ENCODE measurements at regions not wholly inside any gene's neighbourhood (a gene's known extent, or its start where the extent isn't known, plus 50 kb on each side); places are given as distances from the start of the nearest gene placed in this dataset.
"Not testable (repeated sequence)": the region's sequence is repeated elsewhere in the genome, so short reads cannot be mapped to it uniquely, and the experiment has no call there.

DNA sequence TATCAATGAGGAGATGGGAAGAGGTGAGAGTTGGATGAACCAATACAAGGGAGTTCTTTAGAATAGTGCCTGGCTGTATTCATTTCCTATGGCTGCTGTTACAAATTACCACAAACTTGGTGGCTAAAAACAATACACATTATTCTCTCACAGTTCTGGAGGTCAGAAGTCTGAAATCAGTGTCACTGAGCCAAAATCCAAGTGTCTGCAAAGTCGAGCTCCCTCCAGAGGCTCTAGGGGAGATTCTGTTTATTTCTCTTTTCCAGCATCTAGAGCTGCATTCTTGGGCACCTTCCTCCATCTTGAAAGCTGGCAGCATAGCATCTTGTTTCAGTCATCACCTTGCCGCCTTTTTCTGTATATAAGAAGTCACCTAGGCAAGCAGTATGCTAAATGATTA, 55.7 kb upstream of the TERB2 start:
- WGBS, 2 experiments (ENCODE audit: extremely low coverage in 1 of 2, insufficient coverage in 1 of 2, insufficient read length in 1 of 2, insufficient replicate concordance in 2 of 2, low coverage in 1 of 2, low lambda C conversion rate in 2 of 2, missing lambda C conversion rate in 1 of 2), result 80% methylated on average over 2 of the region's 2 CpGs; no CpG with 5 or more reads in 1 of the 2 experiments
- H3K27ac ChIP-seq (ENCODE audit: low read depth, low read length); FAIRE-seq; H3K27me3 ChIP-seq (replicated peaks in 1 of 4; ENCODE audit: control insufficient read depth in 3 of 4, extremely low read depth in 1 of 4, insufficient read depth in 3 of 4, low read length in 3 of 4); H4K8ac ChIP-seq (ENCODE audit: extremely low read depth, insufficient read depth, low read length); H3K18ac ChIP-seq (ENCODE audit: extremely low read depth, low read length); H2AK5ac ChIP-seq (ENCODE audit: low read depth, low read length); H3K23me2 ChIP-seq (ENCODE audit: low read depth, low read length); H3K4me1 ChIP-seq (replicated peaks in 1 of 4; ENCODE audit: control insufficient read depth in 3 of 4, insufficient read depth in 4 of 4, low read length in 3 of 4); H4K91ac ChIP-seq (replicated peaks; ENCODE audit: insufficient read length, low read length); H2BK5ac ChIP-seq (ENCODE audit: low read depth, low read length); H3K56ac ChIP-seq (replicated peaks; ENCODE audit: insufficient read length, low read depth, low read length); H3K14ac ChIP-seq (ENCODE audit: insufficient read length); H2BK12ac ChIP-seq (ENCODE audit: low read depth, low read length); H4K20me1 ChIP-seq (replicated peaks in 1 of 2; ENCODE audit: control insufficient read depth in 1 of 2, insufficient read depth in 2 of 2, low read length in 2 of 2); H3K9ac ChIP-seq (replicated peaks in 1 of 4; ENCODE audit: extremely low read depth in 1 of 4, low read depth in 3 of 4, low read length in 3 of 4); H4K5ac ChIP-seq (ENCODE audit: insufficient read length, low read depth, low read length); H2BK15ac ChIP-seq (ENCODE audit: low read length); H3K4ac ChIP-seq (replicated peaks; ENCODE audit: insufficient read length, low read depth, low read length); H3K36me3 ChIP-seq (ENCODE audit: control insufficient read depth in 2 of 4, insufficient read depth in 4 of 4, low read length in 3 of 4); H2BK120ac ChIP-seq (replicated peaks; ENCODE audit: low read depth, low read length); POLR2A ChIA-PET (ENCODE audit: partially characterized antibody); H2BK20ac ChIP-seq (ENCODE audit: low read length); DNase-seq (ENCODE audit: low read depth in 1 of 2, low spot score in 2 of 2); H3K4me3 ChIP-seq (ENCODE audit: extremely low read depth in 1 of 4, insufficient read depth in 2 of 4, low read depth in 3 of 4, low read length in 4 of 4); H3K79me2 ChIP-seq (ENCODE audit: control insufficient read depth in 1 of 2, insufficient read depth in 2 of 2, low read length in 2 of 2); H3K4me2 ChIP-seq (ENCODE audit: insufficient read depth in 1 of 2, low read depth in 2 of 2, low read length in 2 of 2); H3K9me3 ChIP-seq (ENCODE audit: insufficient read depth in 2 of 2, low read depth in 1 of 2, low read length in 1 of 2); H3K79me1 ChIP-seq (ENCODE audit: low read depth, low read length); H3K23ac ChIP-seq (ENCODE audit: insufficient read length): not testable (repeated sequence)
- 0 out of 2 replicates have a peak overlapping the region, but pooled peaks have one; percentile 76 for H2AFZ ChIP-seq (ENCODE audit: low read length)
- CTCF ChIA-PET (ENCODE audit: partially characterized antibody), result interaction anchor here (0.8 kb wide), 1 partner anchor 12 kb away, joined by 3 read pairs; no protein-coding TSS in a partner anchor

DNA sequence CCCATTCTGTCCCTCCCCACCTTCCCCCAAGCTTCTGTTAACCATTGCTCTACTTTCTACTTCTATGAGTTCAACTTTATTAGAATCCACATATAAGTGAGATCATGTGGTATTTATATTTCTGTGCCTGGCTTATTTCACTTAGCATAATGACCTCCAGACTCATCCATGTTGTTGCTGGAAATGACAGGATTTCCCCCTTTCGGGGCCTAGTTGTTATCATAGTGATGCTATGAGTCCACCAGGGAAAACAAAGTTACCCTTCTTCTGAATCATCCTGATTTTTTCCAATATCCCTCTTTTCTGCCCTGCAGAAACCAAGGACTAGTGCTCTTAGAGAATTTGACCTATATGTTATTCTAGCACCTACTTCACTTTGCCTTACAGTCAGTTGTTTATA, 53.2 kb upstream of the TERB2 start:
- H4K8ac ChIP-seq (ENCODE audit: extremely low read depth, insufficient read depth, low read length); FAIRE-seq; H3K14ac ChIP-seq (ENCODE audit: insufficient read length); H2BK5ac ChIP-seq (ENCODE audit: low read depth, low read length); H2BK12ac ChIP-seq (ENCODE audit: low read depth, low read length); DNase-seq (ENCODE audit: low read depth in 1 of 2, low spot score in 2 of 2); H2BK15ac ChIP-seq (ENCODE audit: low read length); H2BK120ac ChIP-seq (replicated peaks; ENCODE audit: low read depth, low read length); H3K18ac ChIP-seq (ENCODE audit: extremely low read depth, low read length); H3K27ac ChIP-seq (ENCODE audit: low read depth, low read length); H2BK20ac ChIP-seq (ENCODE audit: low read length); H3K9me3 ChIP-seq (ENCODE audit: insufficient read depth in 2 of 2, low read depth in 1 of 2, low read length in 1 of 2); H3K79me2 ChIP-seq (ENCODE audit: control insufficient read depth in 1 of 2, insufficient read depth in 2 of 2, low read length in 2 of 2); H3K4me3 ChIP-seq (ENCODE audit: extremely low read depth in 1 of 4, insufficient read depth in 2 of 4, low read depth in 3 of 4, low read length in 4 of 4); H3K36me3 ChIP-seq (ENCODE audit: control insufficient read depth in 2 of 4, insufficient read depth in 4 of 4, low read length in 3 of 4); H3K4me2 ChIP-seq (ENCODE audit: insufficient read depth in 1 of 2, low read depth in 2 of 2, low read length in 2 of 2); H3K4ac ChIP-seq (replicated peaks; ENCODE audit: insufficient read length, low read depth, low read length); H4K20me1 ChIP-seq (replicated peaks in 1 of 2; ENCODE audit: control insufficient read depth in 1 of 2, insufficient read depth in 2 of 2, low read length in 2 of 2); H4K91ac ChIP-seq (replicated peaks; ENCODE audit: insufficient read length, low read length); H3K27me3 ChIP-seq (replicated peaks in 1 of 4; ENCODE audit: control insufficient read depth in 3 of 4, extremely low read depth in 1 of 4, insufficient read depth in 3 of 4, low read length in 3 of 4); H3K23me2 ChIP-seq (ENCODE audit: low read depth, low read length); H3K9ac ChIP-seq (replicated peaks in 1 of 4; ENCODE audit: extremely low read depth in 1 of 4, low read depth in 3 of 4, low read length in 3 of 4); H3K23ac ChIP-seq (ENCODE audit: insufficient read length); CTCF ChIA-PET (ENCODE audit: partially characterized antibody); H3K56ac ChIP-seq (replicated peaks; ENCODE audit: insufficient read length, low read depth, low read length); H3K4me1 ChIP-seq (replicated peaks in 1 of 4; ENCODE audit: control insufficient read depth in 3 of 4, insufficient read depth in 4 of 4, low read length in 3 of 4); H2AFZ ChIP-seq (ENCODE audit: low read length); H3K79me1 ChIP-seq (ENCODE audit: low read depth, low read length); H2AK5ac ChIP-seq (ENCODE audit: low read depth, low read length); H4K5ac ChIP-seq (ENCODE audit: insufficient read length, low read depth, low read length): not testable (repeated sequence)
- POLR2A ChIA-PET (ENCODE audit: partially characterized antibody), result interaction anchor here (1.3 kb wide), 1 partner anchor 120 kb away, joined by 3 read pairs; the partner anchor contains the start of gene SORD
- WGBS, 2 experiments (ENCODE audit: extremely low coverage in 1 of 2, insufficient coverage in 1 of 2, insufficient read length in 1 of 2, insufficient replicate concordance in 2 of 2, low coverage in 1 of 2, low lambda C conversion rate in 2 of 2, missing lambda C conversion rate in 1 of 2), result 100% methylated on average over 1 of the region's 1 CpG; no CpG with 5 or more reads in 1 of the 2 experiments

Data from H1 (cell line).